AG08396 (cell line): ENCODE measurements at regions not wholly inside any gene's neighbourhood (a gene's known extent, or its start where the extent isn't known, plus 50 kb on each side); places are given as distances from the start of the nearest gene placed in this dataset.

Experiments used
- DNase-seq: peaks from one replicate; pipeline ENCODE4 v3.0.0; 2012; ENCODE audit warnings: low spot score, mixed read lengths

DNA sequence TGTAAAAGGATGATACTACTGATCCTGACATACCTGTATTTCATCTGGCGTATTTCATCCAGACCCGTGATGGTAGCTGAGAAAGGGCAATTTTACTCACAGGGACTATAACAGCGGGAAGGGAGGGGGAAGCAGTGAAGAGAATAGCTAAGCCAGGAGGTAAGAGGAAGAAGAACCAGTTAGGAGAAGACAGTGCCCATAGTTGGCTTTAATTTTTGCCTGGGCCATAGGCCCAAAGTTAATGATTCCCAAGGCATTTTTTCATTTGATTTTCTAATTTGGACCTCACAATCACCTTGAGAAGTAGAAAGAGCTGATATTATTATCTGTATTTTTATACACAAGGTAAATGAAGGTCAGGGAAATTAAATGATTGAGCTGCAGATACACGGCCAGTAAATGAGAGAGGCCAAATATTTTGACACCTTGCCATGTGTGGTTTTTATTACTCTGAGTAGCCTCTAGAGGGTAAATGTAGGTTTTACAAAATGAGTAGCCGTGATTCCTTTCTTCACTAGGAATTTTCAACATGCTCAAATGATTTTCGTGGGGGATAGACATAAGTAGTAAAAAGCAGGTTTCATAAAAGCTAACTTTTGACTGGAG lies 382.2 kb downstream of the FUT8 start:
- no peak for DNase-seq

DNA sequence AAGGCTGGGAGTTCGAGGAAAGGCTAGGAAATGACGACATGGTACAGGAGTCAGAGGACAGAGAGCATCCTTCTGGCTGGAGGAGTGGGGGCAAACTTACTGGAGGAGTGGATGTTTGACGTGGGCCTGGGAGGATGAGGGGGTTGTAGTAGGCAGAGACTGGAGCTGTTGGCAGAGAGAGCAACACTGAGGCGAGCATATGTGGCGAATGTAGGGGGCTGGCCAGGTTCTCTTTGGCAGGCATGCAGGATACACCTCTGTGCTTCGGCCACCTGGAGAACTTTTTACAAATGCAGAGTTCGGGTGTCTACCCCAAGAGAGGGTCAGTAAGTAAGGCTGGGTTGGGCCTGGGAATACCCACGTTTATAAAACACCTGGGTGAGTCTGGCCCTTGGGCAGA lies 385.7 kb downstream of the FUT8 start:
- DNase-seq, result no peak

DNA sequence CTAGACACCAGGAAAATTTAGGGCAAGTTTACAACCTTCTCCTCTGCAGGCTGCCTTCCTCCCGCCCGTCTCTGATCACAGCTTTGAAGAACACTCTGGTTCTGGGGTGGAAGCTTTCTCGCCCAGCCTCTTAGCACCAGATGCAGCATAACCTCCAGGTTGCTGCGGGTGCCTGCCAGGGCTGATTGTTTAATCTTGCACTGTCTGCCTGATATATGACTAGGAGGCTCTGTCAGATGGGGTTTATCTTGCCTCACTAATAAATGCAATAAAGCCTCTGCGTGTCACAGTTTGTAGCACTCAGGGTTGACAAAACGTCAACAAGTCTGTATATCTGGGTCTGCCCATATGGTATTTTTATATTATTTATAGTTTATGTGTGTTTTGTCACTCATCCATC lies 388.2 kb downstream of the FUT8 start:
- DNase-seq, result no peak

DNA sequence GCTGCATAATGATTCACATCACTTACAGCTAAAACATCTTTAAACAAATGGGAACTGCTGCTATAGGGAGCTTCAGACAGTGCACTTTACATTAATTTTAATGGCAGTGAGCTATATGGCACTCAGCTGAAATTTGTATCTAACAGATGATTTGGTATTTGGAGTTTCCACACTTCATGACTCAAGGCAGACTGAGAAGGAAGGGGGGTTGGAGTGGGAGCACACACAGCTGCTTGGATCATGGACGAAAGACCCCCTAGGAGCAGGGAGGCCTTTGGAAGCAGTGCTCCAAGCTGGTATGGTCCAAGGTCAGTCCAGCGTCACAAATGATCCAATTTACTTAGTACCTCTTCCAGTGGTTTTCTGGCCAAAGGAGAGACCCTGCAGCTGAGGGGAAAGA lies 389.7 kb downstream of the FUT8 start:
- DNase-seq, result no peak

DNA sequence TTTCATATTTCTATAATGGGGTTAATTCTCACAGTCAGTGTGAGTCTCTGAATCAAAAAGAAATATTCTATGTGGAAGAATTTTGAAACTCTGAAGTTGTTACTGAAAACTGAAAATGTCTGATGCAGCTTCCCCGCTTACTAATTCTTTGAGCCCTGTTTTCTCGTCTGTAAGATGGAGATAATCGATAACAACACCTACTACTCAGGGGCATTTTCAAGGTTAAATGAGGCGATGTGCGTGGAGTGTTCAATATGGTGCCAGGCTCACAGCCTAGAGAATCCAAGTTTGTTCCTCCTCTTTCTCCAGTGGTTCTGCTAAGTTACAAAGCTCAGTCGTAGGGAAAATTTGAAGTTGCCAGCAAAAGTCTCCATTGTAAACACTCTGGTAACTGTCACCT lies 391.4 kb downstream of the FUT8 start:
- DNase-seq, result no peak

DNA sequence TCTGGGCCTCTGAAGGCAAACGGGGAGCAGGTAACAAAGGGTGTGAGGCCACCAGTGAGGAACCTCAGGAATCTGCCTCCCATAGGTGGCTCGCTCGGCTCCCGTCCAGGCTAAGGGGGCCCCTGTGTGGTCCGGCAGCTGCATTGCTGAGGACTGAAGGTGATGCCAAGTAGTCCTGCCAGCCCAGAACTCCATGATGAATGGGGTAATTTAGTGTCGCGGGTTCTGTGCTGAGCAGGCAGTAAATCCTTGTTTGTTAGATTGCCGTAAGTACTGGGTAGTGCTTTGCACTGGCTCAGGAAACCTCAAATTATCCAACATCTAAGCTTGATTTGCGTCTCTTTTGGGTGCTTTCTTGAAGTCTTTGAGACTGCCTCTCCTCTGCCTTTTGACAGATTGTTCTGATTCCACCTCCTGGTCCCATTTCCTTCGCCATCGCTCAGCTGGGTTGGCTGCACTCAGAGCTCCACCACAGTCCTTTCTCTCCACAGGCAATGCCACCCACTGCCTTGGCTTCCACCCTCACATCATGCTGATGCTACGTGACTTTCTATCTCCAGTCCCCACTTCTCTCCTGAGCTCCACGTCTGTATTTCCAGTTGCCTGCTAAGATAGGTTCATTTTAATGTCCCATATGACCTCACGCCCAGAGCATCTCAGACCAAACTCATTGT lies 392.0 kb downstream of the FUT8 start:
- DNase-seq, result no peak

DNA sequence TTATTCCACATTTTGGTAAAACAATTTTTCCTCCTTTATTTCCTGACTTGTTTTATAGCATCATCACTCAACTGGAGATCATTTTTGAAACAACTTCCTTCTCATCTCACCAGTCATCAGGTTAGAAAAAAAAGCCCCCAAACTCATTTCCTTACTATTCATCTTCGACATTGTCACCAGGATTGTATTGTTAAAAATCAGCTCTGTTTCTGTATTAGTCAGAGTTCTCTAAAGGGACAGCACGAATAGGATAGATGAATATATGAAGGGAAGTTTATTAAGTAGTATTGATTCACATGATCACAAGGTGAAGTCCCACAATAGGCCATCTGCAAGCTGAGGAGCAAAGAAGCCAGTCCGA lies 392.6 kb downstream of the FUT8 start:
- no peak for DNase-seq

DNA sequence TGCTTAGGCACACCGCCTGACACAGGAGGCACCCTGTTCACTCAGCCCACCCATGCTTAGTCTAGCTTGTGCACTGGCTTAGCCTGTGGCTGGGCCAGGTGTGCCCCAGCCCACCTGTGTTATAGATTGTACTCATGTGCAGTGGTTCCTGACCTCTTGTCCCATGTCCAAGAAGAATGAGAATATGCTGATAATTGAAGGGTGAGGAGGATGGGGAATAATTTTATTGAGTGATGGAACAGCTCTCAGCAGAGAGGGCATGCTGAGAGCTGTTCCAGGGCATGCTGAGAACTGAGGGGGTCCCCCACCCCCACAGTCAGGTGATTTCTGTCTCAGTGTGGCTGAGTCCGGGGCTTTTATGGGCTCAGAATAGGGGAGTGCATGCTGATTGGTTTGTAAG lies 395.9 kb downstream of the FUT8 start:
- DNase-seq, result no peak

DNA sequence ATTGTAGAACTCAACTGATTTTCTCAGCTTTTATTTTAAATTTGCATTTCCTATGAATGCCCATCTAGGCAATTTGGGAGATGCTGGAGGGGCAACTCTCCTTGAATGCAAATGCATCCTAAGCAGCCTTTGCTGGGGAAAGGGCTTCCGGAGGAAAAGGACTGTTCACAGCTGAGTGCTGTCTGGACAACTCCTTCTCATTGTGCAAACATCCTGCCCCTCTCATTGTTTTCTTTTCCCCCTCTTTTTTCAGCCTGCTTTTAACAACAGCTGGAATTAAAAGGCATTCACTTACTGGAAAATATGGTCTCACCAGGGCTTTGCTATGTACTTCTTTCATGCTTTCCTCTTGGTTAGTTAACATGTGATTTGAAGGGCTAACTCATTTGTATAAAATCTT lies 397.8 kb downstream of the FUT8 start:
- no peak for DNase-seq

DNA sequence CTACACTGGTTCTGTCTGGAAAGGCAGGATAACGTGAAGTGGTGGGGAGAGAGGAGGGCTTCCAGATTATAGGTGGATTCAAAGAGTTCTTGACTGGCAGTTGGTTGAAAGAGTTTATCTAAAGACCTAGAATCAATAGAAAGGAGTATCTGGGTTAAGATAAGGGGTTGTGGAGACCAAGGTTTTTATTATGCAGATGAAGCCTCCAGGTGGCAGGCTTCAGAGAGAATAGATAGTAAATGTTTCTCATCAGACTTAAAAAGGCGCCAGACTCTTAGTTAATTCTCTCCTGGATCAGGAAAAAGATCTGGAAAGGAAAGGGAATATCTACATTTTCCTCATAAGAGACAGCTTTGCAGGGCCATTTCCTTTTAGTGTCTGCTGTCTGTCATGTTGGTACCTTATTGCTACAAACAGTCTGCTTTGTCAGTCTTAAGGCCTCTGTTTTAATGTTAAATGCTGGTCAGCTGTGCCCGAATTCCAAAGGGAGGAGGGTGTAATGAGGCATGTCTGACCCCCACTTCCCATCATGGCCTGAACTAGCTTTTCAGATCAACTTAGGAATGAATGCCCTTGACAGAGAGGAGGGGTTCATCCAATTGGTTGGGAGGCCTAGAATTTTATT lies 401.3 kb downstream of the FUT8 start:
- no peak for DNase-seq

DNA sequence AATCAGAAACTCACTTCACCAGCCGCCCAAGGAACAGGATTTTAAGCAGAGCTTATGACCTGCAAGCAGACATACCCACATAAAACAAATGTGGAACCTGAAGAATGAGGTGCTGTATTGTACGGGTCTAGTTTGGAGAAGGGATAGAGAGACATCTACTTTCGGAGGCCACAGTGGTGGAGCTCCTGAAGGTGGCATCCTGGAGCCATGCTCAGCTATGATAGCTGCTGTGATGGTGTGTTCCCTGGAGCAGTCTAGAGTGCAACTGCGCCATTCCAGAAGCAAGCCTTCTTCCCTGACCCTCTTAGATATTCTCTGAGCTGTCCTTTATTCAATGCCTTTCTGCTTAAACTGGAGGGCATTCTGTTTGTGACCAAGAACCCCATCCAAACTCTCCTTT lies 402.6 kb downstream of the FUT8 start:
- no peak for DNase-seq

DNA sequence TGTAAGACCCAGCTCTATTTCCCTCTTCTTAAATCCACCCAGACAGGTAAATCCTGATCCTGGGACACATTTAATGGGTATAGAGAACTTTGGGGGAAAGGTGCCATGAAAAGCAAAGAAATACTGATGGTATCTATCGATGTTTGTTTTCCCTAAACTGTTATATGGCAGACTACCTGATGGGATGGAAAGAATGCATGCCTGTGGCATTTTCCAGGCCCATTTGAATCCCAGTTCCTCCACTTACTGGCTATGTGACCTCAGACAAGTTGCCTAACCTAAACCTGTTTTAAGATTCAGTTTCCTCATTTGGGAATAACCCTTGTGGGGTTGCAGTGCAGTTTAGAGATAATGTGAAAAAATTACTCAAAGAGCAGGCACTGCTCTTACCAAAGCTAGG lies 404.5 kb downstream of the FUT8 start:
- DNase-seq, result no peak

DNA sequence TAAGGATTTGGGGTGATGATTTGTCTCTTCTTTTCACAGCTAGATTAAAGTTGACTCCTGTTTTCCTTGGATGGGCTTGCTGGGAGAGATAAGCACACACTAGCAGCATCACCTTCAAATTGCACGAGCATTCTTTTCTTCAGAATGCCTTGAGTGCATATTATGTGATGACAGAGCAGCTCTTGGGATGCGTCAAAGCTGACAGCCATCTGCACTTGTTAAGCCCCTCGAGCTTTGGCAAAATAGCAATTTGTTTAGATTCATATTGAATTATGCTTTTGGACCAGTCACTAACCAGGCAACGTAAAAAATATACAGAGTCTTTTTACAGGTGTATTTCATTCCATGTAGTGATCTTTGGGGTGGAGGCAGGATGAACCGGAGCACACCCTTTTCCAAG lies 407.0 kb downstream of the FUT8 start:
- DNase-seq, result no peak

DNA sequence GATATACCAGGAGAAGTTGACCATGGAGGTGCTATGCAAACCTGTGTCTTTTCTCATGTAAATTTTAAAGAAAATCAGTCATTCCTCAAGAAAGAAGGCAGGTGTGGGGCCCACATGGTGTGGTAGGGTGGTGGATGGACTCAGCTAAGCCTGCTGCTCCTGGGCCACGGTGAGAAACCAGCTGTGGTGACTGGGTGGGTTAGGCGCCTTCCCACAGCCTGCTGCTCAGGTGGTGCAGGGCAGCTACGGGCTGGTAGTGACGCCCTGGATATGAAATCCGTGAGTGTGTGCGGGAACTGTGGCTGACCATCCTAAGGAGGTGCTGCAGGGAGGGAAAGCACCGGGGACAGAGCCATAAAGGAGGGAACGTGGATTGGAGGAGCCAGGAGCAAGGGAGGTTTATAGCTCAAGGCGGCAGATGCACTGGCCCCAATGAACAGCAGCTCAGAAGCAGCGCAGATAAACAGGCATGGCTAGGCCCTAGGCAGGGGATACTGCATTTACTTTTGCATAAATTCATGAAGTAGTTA lies 408.8 kb downstream of the FUT8 start:
- no peak for DNase-seq

DNA sequence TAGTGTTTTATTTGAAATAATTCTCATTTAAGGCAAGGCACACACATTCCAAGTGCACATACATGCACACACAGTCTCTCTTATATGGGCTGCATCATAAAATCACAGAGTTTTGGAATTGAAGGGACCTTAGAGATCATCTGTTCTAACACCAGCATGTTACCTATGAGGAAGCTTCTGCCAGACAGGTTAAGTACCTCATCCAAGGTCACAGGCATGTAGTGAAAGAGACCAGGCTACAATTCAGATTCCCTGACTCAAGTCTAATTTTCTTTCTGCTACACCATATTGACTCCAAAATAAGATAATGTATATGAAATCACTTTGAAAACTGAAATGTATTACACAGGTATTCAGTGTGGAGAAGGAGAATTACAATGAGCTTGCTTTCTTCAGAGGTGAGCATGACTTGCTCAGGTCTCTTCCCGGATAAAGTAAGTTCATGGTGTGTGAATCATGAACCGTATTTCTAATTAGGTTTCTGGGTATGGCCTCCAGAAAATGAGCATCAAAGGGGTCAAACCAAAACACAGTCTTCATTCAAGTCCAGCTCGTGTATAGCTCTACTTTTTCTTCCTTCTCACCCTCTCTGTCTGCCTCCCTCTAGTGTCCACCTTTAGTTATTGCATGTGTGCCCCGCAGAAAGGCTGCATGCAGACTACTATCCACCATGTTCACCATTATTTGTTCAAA lies 411.9 kb downstream of the FUT8 start:
- peak; percentile 69 for DNase-seq

DNA sequence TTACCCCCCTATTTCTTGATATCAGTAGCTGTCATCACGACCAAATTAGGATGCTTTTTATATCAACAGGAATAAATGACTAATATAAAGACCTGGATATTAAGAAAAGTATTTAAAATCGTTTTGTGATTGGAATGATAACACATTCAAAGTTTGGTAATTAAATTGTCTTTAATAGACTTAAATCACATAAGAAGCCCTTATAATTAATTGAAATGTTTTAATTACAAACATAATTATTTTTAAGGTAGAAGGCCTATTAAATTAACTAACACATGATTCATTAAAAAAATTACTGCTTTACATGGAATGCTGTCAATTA lies 412.4 kb downstream of the FUT8 start:
- DNase-seq, result no peak

DNA sequence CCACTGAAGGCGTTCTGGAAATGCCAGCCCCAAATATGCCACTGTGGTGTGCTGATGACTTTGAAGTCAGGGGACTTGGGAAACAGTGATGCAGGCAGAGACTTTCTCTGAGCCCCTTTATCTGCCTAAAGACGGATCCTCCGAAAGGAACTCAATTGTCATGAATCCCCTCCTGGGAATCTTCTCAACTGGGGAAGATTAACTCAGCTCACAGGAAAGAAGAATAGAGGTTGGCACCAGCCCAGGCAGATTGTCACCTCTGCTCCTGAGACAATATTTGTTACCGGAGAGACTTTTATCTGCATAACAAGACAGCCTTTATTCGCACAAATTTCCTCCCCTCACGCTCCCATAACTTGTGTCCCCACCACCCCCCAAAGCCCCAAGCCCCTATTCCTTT lies 414.4 kb downstream of the FUT8 start:
- no peak for DNase-seq

DNA sequence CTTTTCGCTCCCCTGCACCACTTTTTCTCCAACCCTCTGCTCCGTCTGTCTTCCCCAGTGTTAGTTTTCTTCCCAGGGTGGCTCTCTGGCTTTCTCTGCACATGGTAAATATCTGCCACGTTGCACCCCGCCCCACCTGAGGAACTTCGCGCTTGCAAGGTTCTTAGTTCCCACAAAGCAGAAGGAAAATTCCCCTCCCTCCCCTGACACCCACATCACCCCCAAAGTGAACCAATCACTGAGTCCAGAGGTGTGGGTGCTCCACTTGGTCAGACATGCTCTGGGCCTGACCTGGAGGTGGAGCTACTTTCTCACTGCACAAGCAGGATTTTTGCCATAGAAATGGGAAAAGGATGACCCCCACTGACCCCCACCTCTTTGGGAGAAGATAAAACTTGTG lies 415.0 kb downstream of the FUT8 start:
- DNase-seq, result no peak

DNA sequence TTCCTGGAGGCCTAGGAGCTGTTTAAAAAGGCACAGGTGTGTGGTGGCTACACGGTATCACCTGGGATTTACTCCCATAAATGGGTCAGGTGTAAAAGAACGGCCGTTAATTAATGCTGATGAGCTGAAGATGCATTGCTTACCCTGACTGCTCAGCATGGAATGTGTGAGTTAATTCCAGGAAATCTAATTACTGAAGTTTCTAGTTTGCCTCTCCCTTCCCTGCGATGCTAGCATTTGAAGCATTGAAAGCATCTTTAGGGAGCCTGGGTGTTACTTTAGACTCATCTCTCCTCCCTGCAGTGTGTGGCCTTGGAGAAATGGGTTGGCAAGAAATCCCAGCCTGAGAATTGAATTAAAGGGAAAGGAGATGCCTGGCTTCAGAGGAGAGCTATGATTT lies 415.9 kb downstream of the FUT8 start:
- DNase-seq, result no peak

DNA sequence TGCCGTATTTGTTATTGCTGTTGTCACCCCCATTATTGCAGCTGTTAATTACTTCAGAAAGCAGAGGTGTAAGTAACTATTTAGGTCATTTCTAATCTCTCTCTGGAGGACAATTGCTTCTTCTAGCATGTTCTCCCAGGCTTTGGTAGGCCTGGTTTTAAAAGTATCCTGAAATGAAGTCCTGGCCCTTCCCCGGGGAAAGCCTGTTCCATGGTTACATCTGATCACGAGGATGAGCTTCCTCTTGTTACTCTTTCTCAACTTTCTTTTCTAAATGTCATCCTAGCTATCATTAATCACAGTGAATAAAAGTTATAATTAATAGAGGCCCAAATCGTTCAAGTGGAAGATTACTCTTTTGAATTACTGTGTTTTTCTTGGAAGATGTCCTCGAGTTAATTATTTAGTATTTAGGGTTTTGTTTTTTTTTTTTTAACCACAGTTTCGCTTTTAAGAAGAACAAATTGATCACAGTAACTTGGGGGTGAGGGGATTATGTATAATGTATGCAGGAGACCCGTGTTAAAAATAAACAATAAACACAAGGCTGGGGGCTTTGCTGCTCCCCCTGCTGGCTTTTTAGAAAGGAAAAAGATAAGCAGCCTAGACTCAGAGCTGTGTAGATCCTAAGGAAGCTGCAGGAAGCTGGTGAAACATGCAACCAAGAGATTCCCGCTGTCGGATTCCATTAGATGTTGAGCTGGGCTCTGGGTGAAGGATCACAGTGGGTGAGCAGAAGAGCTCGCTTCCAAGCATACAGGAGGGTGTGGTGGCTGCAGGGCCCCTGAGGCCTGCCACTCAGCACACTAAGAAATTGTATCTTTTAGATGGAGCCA lies 420.1 kb downstream of the FUT8 start:
- no peak for DNase-seq

DNA sequence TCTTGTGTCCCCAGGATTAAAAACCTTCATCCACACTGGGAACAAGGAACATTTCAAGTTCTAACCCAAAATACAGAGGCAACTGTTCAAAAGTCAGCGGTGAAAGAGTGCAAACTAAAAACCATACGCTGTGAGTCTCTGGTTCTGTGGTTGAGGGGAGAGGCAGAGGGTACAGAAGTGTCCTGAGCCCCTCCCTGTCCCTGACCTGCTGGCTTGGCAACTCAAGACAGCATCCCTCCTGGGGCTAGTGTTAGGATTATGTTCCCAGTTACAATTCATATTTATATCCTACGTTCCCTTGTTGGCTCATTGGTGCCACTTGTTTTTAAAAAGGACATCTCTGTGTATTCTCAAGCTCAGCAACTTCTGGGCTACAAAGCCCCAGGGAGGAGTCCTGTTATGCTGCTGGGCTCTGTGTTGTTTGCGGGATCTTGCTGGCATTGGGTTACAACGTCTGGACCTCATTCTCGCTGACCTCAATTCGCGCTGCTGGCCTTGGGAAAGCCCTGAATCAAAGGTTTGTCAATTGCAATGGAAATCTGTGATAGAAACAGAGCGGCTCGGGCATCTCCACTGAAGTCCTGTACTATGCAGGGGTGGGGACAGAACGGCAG lies 420.8 kb downstream of the FUT8 start:
- no peak for DNase-seq

DNA sequence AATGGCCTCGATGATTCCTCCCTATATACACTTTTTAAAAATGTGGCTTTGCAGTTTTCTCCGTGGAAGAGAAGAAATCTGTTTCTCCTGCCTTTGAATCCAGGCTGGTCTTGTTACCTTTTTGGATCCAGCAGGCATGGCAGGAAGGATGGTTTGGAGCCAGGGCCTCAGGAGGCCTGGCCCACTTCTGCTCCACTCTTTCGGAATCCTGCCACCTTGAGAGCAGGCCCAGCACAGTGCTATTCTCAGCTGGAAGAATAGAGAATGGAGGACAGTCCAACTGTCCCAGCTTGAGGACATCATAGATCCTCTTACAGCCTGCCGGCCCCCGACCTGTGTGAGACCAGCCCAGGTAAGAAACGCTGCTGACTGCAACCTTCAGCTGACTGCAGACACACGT lies 421.5 kb downstream of the FUT8 start:
- no peak for DNase-seq
